ENCODE measurements at regions not wholly inside any gene's neighbourhood (a gene's known extent, or its start where the extent isn't known, plus 50 kb on each side); places are given as distances from the start of the nearest gene placed in this dataset.

DNA sequence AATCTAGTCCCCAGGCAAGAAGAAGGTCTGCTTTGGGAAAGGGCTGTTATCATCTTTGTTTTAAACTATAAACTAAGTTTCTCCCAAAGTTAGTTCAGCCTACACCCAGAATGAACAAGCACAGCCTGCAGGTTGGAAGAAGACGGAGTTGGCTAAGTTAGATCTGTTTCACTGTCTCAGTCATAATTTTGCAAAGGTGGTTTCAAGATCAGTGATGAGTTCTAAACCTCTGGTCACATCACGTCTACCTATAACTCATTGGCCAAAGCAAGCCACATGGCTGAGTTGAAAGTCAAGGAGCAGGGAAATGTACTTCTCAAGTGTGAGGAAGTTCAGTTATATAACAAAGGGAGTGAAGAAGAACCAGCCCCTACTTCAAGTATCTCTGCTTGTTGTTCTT, 50.5 kb upstream of the ECI2 start:
- POLR2A ChIA-PET (ENCODE audit: unreplicated experiment): no interaction called here

DNA sequence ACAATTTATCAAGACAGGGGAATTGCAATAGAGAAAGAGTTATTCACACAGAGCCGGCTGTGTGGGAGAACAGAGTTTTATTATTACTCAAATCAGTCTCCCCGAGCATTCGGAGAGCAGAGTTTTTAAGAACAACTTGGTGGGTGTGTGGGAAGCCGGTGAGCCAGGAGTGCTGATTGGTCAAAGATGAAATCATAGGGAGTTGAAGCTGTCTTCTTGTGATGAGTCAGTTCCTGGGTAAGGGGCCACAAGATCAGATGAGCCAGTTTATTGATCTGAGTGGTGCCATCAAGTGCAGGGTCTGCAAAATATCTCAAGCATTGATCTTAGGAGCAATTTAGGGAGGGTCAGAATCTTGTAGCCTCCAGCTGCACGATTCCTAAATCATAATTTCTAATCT, 50.0 kb upstream of the ECI2 start:
- POLR2A ChIA-PET (ENCODE audit: unreplicated experiment): no interaction called here
- no peaks in the 10 kb centered on the region for H4K20me1 ChIP-seq (ENCODE audit: low read length)
- intact Hi-C loops (cut with micrococcal nuclease): no loop called here
- no peaks in the 10 kb centered on the region for H3K27me3 ChIP-seq (ENCODE audit: low read length)
- no peaks in the 10 kb centered on the region for H3F3A ChIP-seq (ENCODE audit: low read length, unreplicated experiment)
- TF ChIP-seq EZH2 (IDR thresholded peaks at IDR 0.05; ENCODE audit: low read length, unreplicated experiment) (no peak), EZH2phosphoT487 (IDR thresholded peaks at IDR 0.05; ENCODE audit: borderline replicate concordance, low read length) (no peak)
- TF ChIP-seq, protein P1, sequence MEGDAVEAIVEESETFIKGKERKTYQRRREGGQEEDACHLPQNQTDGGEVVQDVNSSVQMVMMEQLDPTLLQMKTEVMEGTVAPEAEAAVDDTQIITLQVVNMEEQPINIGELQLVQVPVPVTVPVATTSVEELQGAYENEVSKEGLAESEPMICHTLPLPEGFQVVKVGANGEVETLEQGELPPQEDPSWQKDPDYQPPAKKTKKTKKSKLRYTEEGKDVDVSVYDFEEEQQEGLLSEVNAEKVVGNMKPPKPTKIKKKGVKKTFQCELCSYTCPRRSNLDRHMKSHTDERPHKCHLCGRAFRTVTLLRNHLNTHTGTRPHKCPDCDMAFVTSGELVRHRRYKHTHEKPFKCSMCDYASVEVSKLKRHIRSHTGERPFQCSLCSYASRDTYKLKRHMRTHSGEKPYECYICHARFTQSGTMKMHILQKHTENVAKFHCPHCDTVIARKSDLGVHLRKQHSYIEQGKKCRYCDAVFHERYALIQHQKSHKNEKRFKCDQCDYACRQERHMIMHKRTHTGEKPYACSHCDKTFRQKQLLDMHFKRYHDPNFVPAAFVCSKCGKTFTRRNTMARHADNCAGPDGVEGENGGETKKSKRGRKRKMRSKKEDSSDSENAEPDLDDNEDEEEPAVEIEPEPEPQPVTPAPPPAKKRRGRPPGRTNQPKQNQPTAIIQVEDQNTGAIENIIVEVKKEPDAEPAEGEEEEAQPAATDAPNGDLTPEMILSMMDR (conservative IDR thresholded peaks at IDR 0.05; ENCODE audit: low read depth, low read length): no peak
- no peak overlapping the region for H2AFZ ChIP-seq (ENCODE audit: low read length)
- no peak for ATAC-seq
- no peak for DNase-seq
- BruUV-seq (replicated peaks): no TSS peak
- CTCF ChIA-PET: no interaction called here
- no peak overlapping the region for H3K4me3 ChIP-seq (ENCODE audit: low read length)
- H3K79me2 ChIP-seq (ENCODE audit: low read length): no peaks in the 10 kb centered on the region
- H3K4me2 ChIP-seq (ENCODE audit: low read length): no peak overlapping the region
- H3K9ac ChIP-seq (ENCODE audit: low read length): no peak overlapping the region
- no peaks in the 10 kb centered on the region for H3K9me2 ChIP-seq (replicated peaks; ENCODE audit: low read length)
- H3K27ac ChIP-seq (ENCODE audit: low read length): no peak overlapping the region
- no peaks in the 10 kb centered on the region for H3K36me3 ChIP-seq (ENCODE audit: low read depth, low read length)
- no peaks in the 10 kb centered on the region for H3K4me1 ChIP-seq (ENCODE audit: insufficient read depth, low read length)
- no peaks in the 10 kb centered on the region for H3K9me3 ChIP-seq (ENCODE audit: low read length)

More for the DNA sequence above, 50.5 kb upstream of the ECI2 start:
- no peak overlapping the region for H3K9ac ChIP-seq (ENCODE audit: low read length)
- no peaks in the 10 kb centered on the region for H3K9me2 ChIP-seq (replicated peaks; ENCODE audit: low read length)
- no peaks in the 10 kb centered on the region for H3F3A ChIP-seq (ENCODE audit: low read length, unreplicated experiment)
- intact Hi-C loops (cut with micrococcal nuclease): no loop called here
- no peak overlapping the region for H3K4me3 ChIP-seq (ENCODE audit: low read length)
- no peaks in the 10 kb centered on the region for H3K36me3 ChIP-seq (ENCODE audit: low read depth, low read length)
- ATAC-seq: no peak
- DNase-seq: no peak
- no peaks in the 10 kb centered on the region for H3K9me3 ChIP-seq (ENCODE audit: low read length)
- H4K20me1 ChIP-seq (ENCODE audit: low read length): no peaks in the 10 kb centered on the region
- H3K4me1 ChIP-seq (ENCODE audit: insufficient read depth, low read length): no peaks in the 10 kb centered on the region
- CTCF ChIA-PET: no interaction called here
- H2AFZ ChIP-seq (ENCODE audit: low read length): no peak overlapping the region
- H3K27ac ChIP-seq (ENCODE audit: low read length): no peak overlapping the region
- no peaks in the 10 kb centered on the region for H3K27me3 ChIP-seq (ENCODE audit: low read length)
- no peaks in the 10 kb centered on the region for H3K79me2 ChIP-seq (ENCODE audit: low read length)
- H3K4me2 ChIP-seq (ENCODE audit: low read length): no peak overlapping the region
- no peak for TF ChIP-seq EZH2 (IDR thresholded peaks at IDR 0.05; ENCODE audit: low read length, unreplicated experiment)
- TF ChIP-seq EZH2phosphoT487 (IDR thresholded peaks at IDR 0.05; ENCODE audit: borderline replicate concordance, low read length): no peak
- TF ChIP-seq, protein P1 (conservative IDR thresholded peaks at IDR 0.05; ENCODE audit: low read depth, low read length): no peak
- no TSS peak for BruUV-seq (replicated peaks)
